K562 (cell line): ENCODE measurements at regions not wholly inside any gene's neighbourhood (a gene's known extent, or its start where the extent isn't known, plus 50 kb on each side); places are given as distances from the start of the nearest gene placed in this dataset.

Experiments used
- ATAC-seq: fragments of 200-7000 bp; cut with Tn5 transposase; 3 replicates; pipeline ENCODE4 v1.9.1; 2020; ENCODE audit warnings: moderate library complexity
- BruUV-seq: library from RNA; stranded (reverse); fragments of 400-500 nt; replicated peaks from 2 replicates; lab custom pipeline; 2021; lab: Mats Ljungman, UMichigan
- CTCF ChIA-PET: fragments of 300-600 bp; formaldehyde crosslinking; extraction: SDS; loops from one replicate; lab custom pipeline; 2021; ENCODE audit warnings: low intra/inter-chr PET ratio; lab: Yijun Ruan, JAX
- POLR2A ChIA-PET: fragments of 300-600, 350-650 bp; sonication (Branson Sonifier 250); formaldehyde crosslinking; extraction: SDS; loops from one replicate; lab custom pipeline; 2021; ENCODE audit warnings: antibody characterized with exemption, inconsistent platforms; lab: Yijun Ruan, JAX
- DNase-seq, 4 experiments: peaks; one replicate each; pipeline versions ENCODE4 v3.0.0 to v3.0.0-alpha.2; 2011 to 2018; ENCODE audit warnings: low spot score in 3 of 4, mixed read lengths in 3 of 4; ENCODE audit errors: extremely low read depth in 1 of 4
- FAIRE-seq: peaks from 2 replicates; lab custom pipeline; 2011; peaks lifted over from hg19 to GRCh38; lab: Jason Lieb, UNC
- H2AFZ ChIP-seq: 2 replicates; pipeline ENCODE4 v1.6.0; 2011; ENCODE audit warnings: low read depth, low read length, control low read depth, inconsistent platforms
- H3K27ac ChIP-seq: fragments of 200-600 bp; 3 replicates; pipeline ENCODE4 v1.8.0; 2011; ENCODE audit warnings: low read depth, mild to moderate bottlenecking, control low read depth, inconsistent platforms, low read length, moderate library complexity, mixed read lengths; ENCODE audit errors: extremely low read depth
- H3K27me3 ChIP-seq, 2 experiments: fragments of 300-600 bp in 1 of 2; 2 replicates in 1 of 2; 3 replicates in 1 of 2; pipeline versions ENCODE4 v1.6.0 to v1.8.0; 2011; ENCODE audit warnings: inconsistent platforms in 2 of 2, low read length in 2 of 2, mild to moderate bottlenecking in 1 of 2, mixed read lengths in 1 of 2, moderate library complexity in 1 of 2; ENCODE audit not compliant: control insufficient read depth in 2 of 2, insufficient read depth in 2 of 2
- H3K36me3 ChIP-seq: fragments of 300-600 bp; 3 replicates; pipeline ENCODE4 v1.8.0; 2011; ENCODE audit warnings: mild to moderate bottlenecking, low read length, inconsistent platforms; ENCODE audit not compliant: control insufficient read depth, insufficient read depth
- H3K4me1 ChIP-seq, 2 experiments: fragments of 200-600 bp in 1 of 2; replicated peaks in 1 of 2; 2 replicates in 1 of 2; 3 replicates in 1 of 2; pipeline versions ENCODE4 v1.5.1 to v1.8.0; 2011; ENCODE audit warnings: inconsistent platforms in 2 of 2, low read length in 2 of 2, mild to moderate bottlenecking in 1 of 2, mixed read lengths in 1 of 2, moderate library complexity in 1 of 2; ENCODE audit not compliant: control insufficient read depth in 2 of 2, insufficient read depth in 2 of 2
- H3K4me2 ChIP-seq: 2 replicates; pipeline ENCODE4 v1.6.1; 2011; ENCODE audit warnings: low read length, control low read depth, inconsistent platforms, mixed read lengths; ENCODE audit not compliant: insufficient read depth
- H3K4me3 ChIP-seq: fragments of 200-600 bp; sonication (generic), shearing (Covaris generic); 2 replicates; pipeline ENCODE4 v1.5.1; 2016; ENCODE audit warnings: control low read depth, inconsistent platforms
- H3K79me2 ChIP-seq: fragments of 200-600 bp; 3 replicates; pipeline ENCODE4 v1.8.0; 2011; ENCODE audit warnings: low read length, inconsistent platforms; ENCODE audit not compliant: control insufficient read depth, insufficient read depth
- H3K9ac ChIP-seq, 2 experiments: 2 replicates each; pipeline versions ENCODE4 v1.6.0 to v1.6.1; 2011; ENCODE audit warnings: low read depth in 2 of 2, low read length in 2 of 2, control low read depth in 1 of 2, inconsistent platforms in 1 of 2, mild to moderate bottlenecking in 1 of 2, mixed read lengths in 1 of 2; ENCODE audit not compliant: insufficient read depth in 1 of 2
- H3K9me1 ChIP-seq: one replicate; pipeline ENCODE4 v1.6.0; 2011; ENCODE audit warnings: inconsistent platforms, mild to moderate bottlenecking, low read length, moderate library complexity; ENCODE audit not compliant: control insufficient read depth, insufficient read depth
- H3K9me3 ChIP-seq: replicated peaks from 2 replicates; pipeline ENCODE4 v1.5.1; 2011; ENCODE audit warnings: low read depth, low read length, inconsistent platforms; ENCODE audit not compliant: control insufficient read depth, insufficient read depth
- H4K20me1 ChIP-seq: replicated peaks from 2 replicates; pipeline ENCODE4 v1.6.1; 2011; ENCODE audit warnings: low read length, inconsistent platforms, mixed read lengths; ENCODE audit not compliant: control insufficient read depth, insufficient read depth
- FOXJ3 ChIP-seq: sonication (generic); formaldehyde crosslinking; IDR thresholded peaks from 2 replicates; pipeline ENCODE4 v1.4.0; 2020; ENCODE audit warnings: mild to moderate bottlenecking, missing genetic modification reagents
- FOXM1 ChIP-seq, 2 experiments: fragments of 450-650 bp in 1 of 2; sonication (generic) in 1 of 2; formaldehyde crosslinking in 1 of 2; IDR thresholded peaks; 2 replicates each; pipeline versions ENCODE4 v1.6.1 to v1.9.0; 2017 to 2022; ENCODE audit warnings: low read depth in 2 of 2, mild to moderate bottlenecking in 2 of 2, missing genetic modification reagents in 1 of 2, moderate library complexity in 1 of 2
- HDGF ChIP-seq: fragments of 450-650 bp; IDR thresholded peaks from 2 replicates; pipeline ENCODE4 v1.6.1; 2016
- MCM7 ChIP-seq, 2 experiments: fragments of 450-650 bp; IDR thresholded peaks; 2 replicates each; pipeline ENCODE4 v1.6.1; 2016 to 2018
- NFYB ChIP-seq: IDR thresholded peaks from 2 replicates; pipeline ENCODE4 v1.6.1; 2011; ENCODE audit warnings: mild to moderate bottlenecking, moderate library complexity; ENCODE audit not compliant: insufficient read length; ENCODE audit errors: extremely low read depth
- NUFIP1 ChIP-seq: fragments of 450-650 bp; IDR thresholded peaks from 2 replicates; pipeline ENCODE4 v1.6.1; 2018; ENCODE audit not compliant: partially characterized antibody
- RBM34 ChIP-seq: fragments of 200-400 bp; formaldehyde crosslinking; IDR thresholded peaks from 2 replicates; pipeline ENCODE4 v1.6.1; 2018; ENCODE audit warnings: low read length, borderline replicate concordance; ENCODE audit not compliant: insufficient read depth
- SREBF2 ChIP-seq: sonication (generic); formaldehyde crosslinking; IDR thresholded peaks from 2 replicates; pipeline ENCODE4 v1.4.0; 2020; ENCODE audit warnings: mild to moderate bottlenecking, missing genetic modification reagents
- TAL1 ChIP-seq: fragments of 450-650 bp; IDR thresholded peaks from 2 replicates; pipeline ENCODE4 v1.6.1; 2016; ENCODE audit warnings: mild to moderate bottlenecking
- TCF3 ChIP-seq: sonication (generic); formaldehyde crosslinking; IDR thresholded peaks from 2 replicates; pipeline ENCODE4 v1.4.0; 2020; ENCODE audit warnings: mild to moderate bottlenecking, missing genetic modification reagents
- TGIF2 ChIP-seq: sonication (generic); formaldehyde crosslinking; IDR thresholded peaks from 2 replicates; pipeline ENCODE4 v1.8.1; 2022; ENCODE audit warnings: mild to moderate bottlenecking, missing genetic modification reagents, moderate library complexity
- UBTF ChIP-seq, 2 experiments: IDR thresholded peaks; 2 replicates each; pipeline ENCODE4 v1.6.1; 2012; ENCODE audit warnings: improper control_type of control experiment in 2 of 2, low read depth in 2 of 2, low read length in 2 of 2, borderline replicate concordance in 1 of 2
- ZNF24 ChIP-seq: fragments of 450-650 bp; IDR thresholded peaks from 2 replicates; pipeline ENCODE4 v1.6.1; 2016
- ZNF347 ChIP-seq: fragments of 450-650 bp; formaldehyde crosslinking; IDR thresholded peaks from 2 replicates; pipeline ENCODE4 v1.4.0; 2020; ENCODE audit warnings: low read depth, mild to moderate bottlenecking, moderate library complexity
- ZNF384 ChIP-seq: IDR thresholded peaks from 2 replicates; pipeline ENCODE4 v1.6.1; 2012; ENCODE audit warnings: low read depth, low read length, improper control_type of control experiment
- ZNF609 ChIP-seq: sonication (generic); formaldehyde crosslinking; IDR thresholded peaks from 2 replicates; pipeline ENCODE4 v1.8.1; 2023; ENCODE audit warnings: missing genetic modification reagents, mild to moderate bottlenecking, borderline replicate concordance
- WGBS: fragments of 100-300 bp; shearing (Covaris generic); methylation state at CpG from one replicate; pipeline ENCODE4 v1.1.6; 2016; ENCODE audit warnings: low coverage, mixed read lengths; ENCODE audit not compliant: insufficient coverage; ENCODE audit errors: missing lambda C conversion rate; 5-methylcytosine and 5-hydroxymethylcytosine counted together
- in situ Hi-C: fragments of 300-500 bp; cut with MboI; formaldehyde crosslinking; loops from 4 replicates; pipeline ENCODE4 v1.15.0; 2018; ENCODE audit warnings: inconsistent platforms, mixed read lengths
- intact Hi-C: fragments of 100-400 bp; cut with micrococcal nuclease; formaldehyde crosslinking; loops from 2 replicates; pipeline ENCODE4 v1.14.2; 2022

DNA sequence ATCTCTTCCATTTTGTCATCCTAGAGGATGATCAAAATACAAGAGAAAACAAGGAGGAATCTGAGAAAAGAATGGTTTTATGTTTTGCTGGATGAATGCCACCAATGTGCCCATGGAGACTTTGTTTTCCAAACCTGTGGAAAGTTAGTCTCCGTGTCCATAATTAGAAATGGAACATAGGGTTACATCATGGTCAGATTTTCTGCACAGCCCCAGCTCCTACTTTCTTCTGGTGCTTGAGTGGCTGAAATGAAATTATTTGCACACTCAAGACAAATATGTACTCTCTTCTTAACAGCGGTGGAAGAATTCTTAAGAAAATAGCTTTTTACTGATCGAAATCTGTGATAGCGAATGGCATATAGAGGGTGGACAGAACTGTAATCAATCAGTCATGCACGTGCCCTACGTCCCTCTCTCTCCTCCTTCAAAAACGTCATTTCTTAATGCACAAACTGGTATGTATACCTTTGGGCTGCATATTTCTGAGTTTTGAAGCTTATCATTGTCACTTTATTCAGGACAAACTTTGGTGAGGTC is 825.2 kb downstream of the AACS start (continued):
- TF ChIP-seq UBTF (IDR thresholded peaks at IDR 0.05; ENCODE audit: borderline replicate concordance in 1 of 2, low read depth in 2 of 2, low read length in 2 of 2) (no peak), NUFIP1 (no peak), SREBF2 (CRISPR knock-in tag) (no peak), ZNF347 (CRISPR knock-in tag) (no peak), FOXM1 (IDR thresholded peaks at IDR 0.05; ENCODE audit: low read depth) (no peak), FOXM1 (CRISPR knock-in tag; IDR thresholded peaks at IDR 0.05; ENCODE audit: low read depth) (no peak), TGIF2 (CRISPR knock-in tag) (no peak), ZNF384 (no peak), NFYB (no peak)

DNA sequence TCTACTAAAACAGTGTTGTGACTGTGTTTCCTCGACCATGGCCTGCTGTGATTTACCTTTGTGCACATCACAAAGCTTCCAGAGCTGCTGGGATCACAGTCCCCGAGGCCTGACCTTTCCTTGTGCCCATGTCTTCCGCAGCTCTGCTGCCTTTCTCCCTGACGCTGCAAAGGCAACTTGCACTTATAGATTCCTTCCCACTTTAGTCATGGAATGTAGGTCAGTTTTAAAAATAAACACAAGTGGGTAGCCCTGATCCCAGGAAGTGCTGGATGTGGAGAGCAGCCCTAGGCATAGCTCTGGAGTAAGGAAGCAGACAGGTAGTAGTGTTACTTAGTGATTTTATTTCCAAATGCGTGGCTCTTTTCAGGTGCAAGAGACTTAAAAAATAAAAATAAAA is 825.7 kb downstream of the AACS start:
- in situ Hi-C loops (no loop called here), intact Hi-C loops (no loop called here)
- Histone ChIP-seq H3K4me2 (no peak overlapping the region), H3K27ac (no peak overlapping the region), H2AFZ (no peak overlapping the region), H3K4me3 (no peak overlapping the region), H3K9me1 (no peaks in the 10 kb centered on the region), H3K4me1 (no peaks in the 10 kb centered on the region), H3K27me3 (no peaks in the 10 kb centered on the region), H3K9ac (no peak overlapping the region), H3K9me3 (no peaks in the 10 kb centered on the region), H4K20me1 (no peaks in the 10 kb centered on the region), H3K36me3 (no peaks in the 10 kb centered on the region), H3K79me2 (no peaks in the 10 kb centered on the region)
- ATAC-seq (no peak), FAIRE-seq (no peak), DNase-seq (no peak)
- 0% methylated on average over 5 of the region's 5 CpGs for WGBS
- ChIA-PET POLR2A (no interaction called here), CTCF (no interaction called here)
- no TSS peak for BruUV-seq
- TF ChIP-seq HDGF = no peak
- no peak for TF ChIP-seq FOXJ3 (CRISPR knock-in tag)
- TF ChIP-seq TAL1 = no peak
- TF ChIP-seq ZNF24 = no peak
- no peak for TF ChIP-seq MCM7 (IDR thresholded peaks at IDR 0.05)
- no peak for TF ChIP-seq RBM34
- TF ChIP-seq TCF3 (CRISPR knock-in tag) = no peak
- no peak for TF ChIP-seq ZNF609 (CRISPR knock-in tag)
